ENCODE measurements at regions not wholly inside any gene's neighbourhood (a gene's known extent, or its start where the extent isn't known, plus 50 kb on each side); places are given as distances from the start of the nearest gene placed in this dataset.
"Not testable (repeated sequence)": the region's sequence is repeated elsewhere in the genome, so short reads cannot be mapped to it uniquely, and the experiment has no call there.

DNA sequence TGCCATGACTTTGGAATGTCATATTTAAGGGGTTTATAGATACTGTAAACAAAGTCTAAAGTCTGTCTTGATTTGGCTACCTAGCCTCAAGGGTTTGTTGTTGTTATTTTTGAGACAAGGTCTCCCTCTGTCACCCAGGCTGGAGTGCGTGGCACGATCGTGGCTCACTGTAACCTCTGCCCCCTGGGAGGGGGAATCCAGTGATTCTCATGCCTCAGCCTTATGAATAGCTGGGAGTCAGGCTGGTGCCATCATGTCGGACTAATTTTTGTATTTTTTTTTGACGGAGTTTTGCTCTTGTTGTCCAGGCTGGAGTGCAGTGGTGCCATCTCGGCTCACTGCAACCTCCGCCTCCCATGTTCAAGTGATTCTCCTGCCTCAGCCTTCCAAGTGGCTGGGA, 82.2 kb upstream of the RHOU start:
- TF ChIP-seq, protein P1, sequence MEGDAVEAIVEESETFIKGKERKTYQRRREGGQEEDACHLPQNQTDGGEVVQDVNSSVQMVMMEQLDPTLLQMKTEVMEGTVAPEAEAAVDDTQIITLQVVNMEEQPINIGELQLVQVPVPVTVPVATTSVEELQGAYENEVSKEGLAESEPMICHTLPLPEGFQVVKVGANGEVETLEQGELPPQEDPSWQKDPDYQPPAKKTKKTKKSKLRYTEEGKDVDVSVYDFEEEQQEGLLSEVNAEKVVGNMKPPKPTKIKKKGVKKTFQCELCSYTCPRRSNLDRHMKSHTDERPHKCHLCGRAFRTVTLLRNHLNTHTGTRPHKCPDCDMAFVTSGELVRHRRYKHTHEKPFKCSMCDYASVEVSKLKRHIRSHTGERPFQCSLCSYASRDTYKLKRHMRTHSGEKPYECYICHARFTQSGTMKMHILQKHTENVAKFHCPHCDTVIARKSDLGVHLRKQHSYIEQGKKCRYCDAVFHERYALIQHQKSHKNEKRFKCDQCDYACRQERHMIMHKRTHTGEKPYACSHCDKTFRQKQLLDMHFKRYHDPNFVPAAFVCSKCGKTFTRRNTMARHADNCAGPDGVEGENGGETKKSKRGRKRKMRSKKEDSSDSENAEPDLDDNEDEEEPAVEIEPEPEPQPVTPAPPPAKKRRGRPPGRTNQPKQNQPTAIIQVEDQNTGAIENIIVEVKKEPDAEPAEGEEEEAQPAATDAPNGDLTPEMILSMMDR (IDR thresholded peaks at IDR 0.05 in 4 of 5, conservative IDR thresholded peaks at IDR 0.05 in 1 of 5): not testable (repeated sequence)
- TF ChIP-seq POLR2A (IDR thresholded peaks at IDR 0.05): not testable (repeated sequence)
